ENCODE measurements at regions not wholly inside any gene's neighbourhood (a gene's known extent, or its start where the extent isn't known, plus 50 kb on each side); places are given as distances from the start of the nearest gene placed in this dataset.

DNA sequence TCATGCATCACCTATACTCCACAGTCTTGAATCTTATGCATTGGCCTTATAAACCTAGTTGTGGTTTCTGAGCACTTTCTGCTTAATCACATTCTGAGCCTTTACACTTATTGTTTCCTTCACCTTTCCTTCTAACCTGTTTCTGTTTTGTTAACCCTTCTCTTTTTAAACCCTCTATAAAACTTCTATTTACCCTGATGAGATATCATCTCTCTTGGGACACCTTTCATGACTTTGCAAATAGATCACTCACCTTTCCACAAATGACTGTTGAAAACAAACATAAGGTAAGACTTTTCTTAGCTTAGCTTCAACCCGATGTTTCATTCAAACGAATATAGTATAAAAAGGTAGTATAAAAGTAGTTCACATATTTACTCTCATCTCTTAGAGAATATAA is 483.6 kb downstream of the FAM181B start:
- Histone ChIP-seq H3K36me3 (ENCODE audit: control insufficient read depth, low read depth, low read length) (no peaks in the 10 kb centered on the region), H3K27ac (ENCODE audit: low read length) (no peak overlapping the region), H3K4me3 (ENCODE audit: low read length) (no peak overlapping the region), H3K9ac (ENCODE audit: low read length) (no peak overlapping the region), H3K4me1 (ENCODE audit: control insufficient read depth, low read depth, low read length) (no peaks in the 10 kb centered on the region), H3K27me3 (ENCODE audit: control insufficient read depth, insufficient read depth, low read length) (no peaks in the 10 kb centered on the region), H3K9me3 (ENCODE audit: control insufficient read depth, low read depth, low read length) (no peaks in the 10 kb centered on the region)

DNA sequence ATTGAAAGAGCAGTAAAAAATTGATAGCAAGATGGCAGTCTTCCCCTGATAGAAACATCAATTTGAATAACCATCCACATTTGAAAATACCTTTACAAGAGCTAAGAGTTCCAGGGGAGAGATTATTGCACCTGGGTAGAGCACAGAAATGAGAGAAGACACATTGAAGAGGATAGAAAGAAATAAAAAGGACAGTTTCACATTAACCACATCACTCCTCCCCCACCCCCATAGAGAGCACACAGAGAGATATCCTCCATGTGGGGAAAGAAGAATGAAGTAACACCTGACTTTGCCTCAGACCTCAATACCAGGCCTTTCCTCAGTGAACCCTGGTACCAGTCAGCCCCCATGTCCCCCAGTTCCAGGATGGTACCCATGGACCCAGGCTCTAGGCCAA is 486.7 kb downstream of the FAM181B start:
- H3K27ac ChIP-seq (ENCODE audit: low read length), result no peak overlapping the region
- no peaks in the 10 kb centered on the region for H3K4me1 ChIP-seq (ENCODE audit: control insufficient read depth, low read depth, low read length)
- H3K27me3 ChIP-seq (ENCODE audit: control insufficient read depth, insufficient read depth, low read length), result no peaks in the 10 kb centered on the region
- no peak overlapping the region for H3K4me3 ChIP-seq (ENCODE audit: low read length)
- H3K9ac ChIP-seq (ENCODE audit: low read length), result no peak overlapping the region
- H3K9me3 ChIP-seq (ENCODE audit: control insufficient read depth, low read depth, low read length), result no peaks in the 10 kb centered on the region
- no peaks in the 10 kb centered on the region for H3K36me3 ChIP-seq (ENCODE audit: control insufficient read depth, low read depth, low read length)

DNA sequence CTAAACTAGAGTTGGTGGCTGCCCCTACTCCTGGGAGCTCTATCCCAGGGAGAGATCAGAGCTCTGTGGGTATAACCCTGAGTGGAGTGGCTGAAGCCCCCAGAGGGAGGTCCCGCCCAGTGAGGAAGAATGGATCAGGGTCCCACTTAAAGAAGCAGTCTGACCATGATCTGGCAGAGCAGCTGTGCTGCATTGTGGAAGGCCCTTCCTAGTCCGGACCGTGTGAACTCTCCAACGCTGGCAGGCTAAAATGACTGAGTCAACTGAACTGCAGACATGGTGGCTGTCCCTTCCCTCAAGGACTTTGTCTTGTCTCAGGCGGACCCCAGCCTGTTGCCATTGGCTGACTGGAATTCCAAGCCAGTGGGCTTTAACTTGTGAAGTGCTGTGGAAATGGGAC is 494.2 kb downstream of the FAM181B start:
- Histone ChIP-seq H3K4me3 (ENCODE audit: low read length) (no peak overlapping the region), H3K27me3 (ENCODE audit: control insufficient read depth, insufficient read depth, low read length) (no peaks in the 10 kb centered on the region)

DNA sequence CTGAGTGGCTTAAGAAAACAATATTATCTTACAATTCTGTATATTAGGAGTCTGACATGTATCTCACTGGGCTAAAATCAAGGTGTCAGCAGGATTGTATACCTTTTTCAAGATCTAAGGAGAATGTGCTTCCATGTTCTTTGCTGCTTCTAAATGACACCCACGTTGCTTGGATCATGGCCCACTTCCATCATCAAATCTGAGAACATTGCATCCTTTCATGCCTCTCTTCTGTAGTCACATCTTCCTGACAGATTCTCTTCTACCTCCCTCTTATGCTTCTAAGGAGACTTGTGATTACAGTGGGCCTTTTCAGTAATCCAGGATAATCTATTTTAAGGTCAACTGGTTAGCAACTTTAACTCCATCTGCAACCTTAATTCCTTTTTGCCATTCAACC is 499.4 kb downstream of the FAM181B start:
- no peaks in the 10 kb centered on the region for H3K27me3 ChIP-seq (ENCODE audit: control insufficient read depth, insufficient read depth, low read length)
- H3K36me3 ChIP-seq (ENCODE audit: control insufficient read depth, low read depth, low read length), result no peaks in the 10 kb centered on the region
- no peak overlapping the region for H3K9ac ChIP-seq (ENCODE audit: low read length)
- no peaks in the 10 kb centered on the region for H3K4me1 ChIP-seq (ENCODE audit: control insufficient read depth, low read depth, low read length)
- H3K4me3 ChIP-seq (ENCODE audit: low read length), result no peak overlapping the region
- no peaks in the 10 kb centered on the region for H3K9me3 ChIP-seq (ENCODE audit: control insufficient read depth, low read depth, low read length)
- H3K27ac ChIP-seq (ENCODE audit: low read length), result no peak overlapping the region

More for the DNA sequence above, 494.2 kb downstream of the FAM181B start:
- Histone ChIP-seq H3K27ac (ENCODE audit: low read length) (no peak overlapping the region), H3K9ac (ENCODE audit: low read length) (no peak overlapping the region), H3K9me3 (ENCODE audit: control insufficient read depth, low read depth, low read length) (no peaks in the 10 kb centered on the region), H3K36me3 (ENCODE audit: control insufficient read depth, low read depth, low read length) (no peaks in the 10 kb centered on the region), H3K4me1 (ENCODE audit: control insufficient read depth, low read depth, low read length) (no peaks in the 10 kb centered on the region)

DNA sequence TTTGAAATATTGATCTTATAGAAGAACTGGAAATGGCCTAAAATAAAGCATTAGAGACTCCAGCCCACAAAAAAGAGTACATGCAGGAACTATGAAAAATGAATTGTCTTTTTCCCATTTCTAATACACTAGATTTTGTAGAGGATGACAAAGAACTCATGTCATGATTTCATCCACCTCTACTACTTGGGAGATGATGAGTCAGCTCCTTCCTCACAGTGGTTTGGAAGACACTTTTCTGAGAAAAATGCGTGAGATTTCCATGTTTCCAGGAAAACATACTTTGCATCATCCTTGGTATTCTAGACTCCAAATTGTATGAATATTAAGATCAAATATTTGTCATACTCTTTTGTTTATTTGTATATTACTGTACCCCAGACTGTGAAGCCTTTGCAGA is 500.5 kb downstream of the FAM181B start:
- Histone ChIP-seq H3K36me3 (ENCODE audit: control insufficient read depth, low read depth, low read length) (no peaks in the 10 kb centered on the region), H3K4me1 (ENCODE audit: control insufficient read depth, low read depth, low read length) (no peaks in the 10 kb centered on the region), H3K4me3 (ENCODE audit: low read length) (no peak overlapping the region), H3K9me3 (ENCODE audit: control insufficient read depth, low read depth, low read length) (no peaks in the 10 kb centered on the region), H3K9ac (ENCODE audit: low read length) (no peak overlapping the region), H3K27me3 (ENCODE audit: control insufficient read depth, insufficient read depth, low read length) (no peaks in the 10 kb centered on the region), H3K27ac (ENCODE audit: low read length) (no peak overlapping the region)

DNA sequence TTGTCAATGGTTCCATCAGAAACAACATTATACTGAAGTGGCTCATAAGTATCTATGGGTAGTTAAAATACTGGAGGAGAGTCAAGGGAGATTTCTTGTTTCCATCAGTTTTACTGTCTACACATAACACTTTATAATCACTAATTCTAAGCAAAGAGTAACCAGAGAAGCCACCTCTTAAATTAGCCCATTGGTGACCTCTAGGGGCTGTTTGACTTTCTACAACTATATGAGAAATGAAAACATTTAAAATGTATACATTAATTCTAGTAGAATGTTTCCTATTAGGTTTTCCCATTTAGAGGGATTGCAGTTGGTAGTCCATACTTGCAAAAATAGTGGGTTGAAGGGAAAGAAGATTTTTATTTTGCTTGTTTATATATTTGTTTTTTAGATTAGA is 504.3 kb downstream of the FAM181B start:
- Histone ChIP-seq H3K9me3 (ENCODE audit: control insufficient read depth, low read depth, low read length) (no peaks in the 10 kb centered on the region), H3K27me3 (ENCODE audit: control insufficient read depth, insufficient read depth, low read length) (no peaks in the 10 kb centered on the region), H3K4me1 (ENCODE audit: control insufficient read depth, low read depth, low read length) (no peaks in the 10 kb centered on the region), H3K9ac (ENCODE audit: low read length) (no peak overlapping the region), H3K4me3 (ENCODE audit: low read length) (no peak overlapping the region), H3K27ac (ENCODE audit: low read length) (no peak overlapping the region), H3K36me3 (ENCODE audit: control insufficient read depth, low read depth, low read length) (no peaks in the 10 kb centered on the region)

DNA sequence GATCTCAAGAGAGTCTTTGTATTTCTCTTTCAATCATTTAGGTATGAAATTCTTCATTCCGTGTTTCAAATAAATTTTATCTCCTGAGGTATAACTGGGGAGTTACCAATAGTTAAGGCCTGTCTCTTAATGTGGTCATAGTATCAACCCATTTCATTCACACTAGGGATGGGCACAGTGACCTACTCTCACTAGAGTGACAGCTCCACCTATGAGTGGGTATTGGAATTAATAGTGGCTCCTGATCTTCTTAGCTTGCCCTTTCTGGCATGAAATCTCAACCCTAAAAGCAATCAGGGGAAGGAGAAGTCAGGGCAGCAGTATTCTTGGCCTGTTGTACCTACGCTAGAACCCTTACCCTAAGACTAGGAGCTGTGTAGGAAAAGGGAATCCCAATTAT is 507.7 kb downstream of the FAM181B start:
- no peak overlapping the region for H3K9ac ChIP-seq (ENCODE audit: low read length)
- no peaks in the 10 kb centered on the region for H3K9me3 ChIP-seq (ENCODE audit: control insufficient read depth, low read depth, low read length)
- H3K27me3 ChIP-seq (ENCODE audit: control insufficient read depth, insufficient read depth, low read length), result no peaks in the 10 kb centered on the region
- no peak overlapping the region for H3K4me3 ChIP-seq (ENCODE audit: low read length)
- H3K36me3 ChIP-seq (ENCODE audit: control insufficient read depth, low read depth, low read length), result no peaks in the 10 kb centered on the region
- H3K27ac ChIP-seq (ENCODE audit: low read length), result no peak overlapping the region
- H3K4me1 ChIP-seq (ENCODE audit: control insufficient read depth, low read depth, low read length), result no peaks in the 10 kb centered on the region

DNA sequence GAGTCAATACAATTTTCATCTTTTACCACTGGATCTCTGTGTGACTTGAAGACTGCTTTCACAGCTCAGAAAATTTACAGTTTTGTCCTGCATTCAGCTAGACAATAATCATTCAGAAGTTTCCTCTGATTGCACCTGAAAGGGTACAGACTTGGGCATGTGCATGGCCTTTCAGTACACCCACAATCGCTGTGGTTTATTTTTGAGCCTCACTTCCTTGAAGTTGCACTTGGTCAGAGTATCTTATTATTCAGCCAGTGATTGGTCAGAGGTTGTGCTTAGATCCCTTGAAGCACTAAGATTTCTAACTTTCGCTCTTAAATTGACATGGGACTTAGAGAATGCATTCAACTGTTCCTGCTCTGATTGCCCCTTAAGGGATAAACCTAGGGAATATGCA is 508.2 kb downstream of the FAM181B start:
- Histone ChIP-seq H3K9me3 (ENCODE audit: control insufficient read depth, low read depth, low read length) (no peaks in the 10 kb centered on the region), H3K9ac (ENCODE audit: low read length) (no peak overlapping the region), H3K27ac (ENCODE audit: low read length) (no peak overlapping the region), H3K4me1 (ENCODE audit: control insufficient read depth, low read depth, low read length) (no peaks in the 10 kb centered on the region), H3K27me3 (ENCODE audit: control insufficient read depth, insufficient read depth, low read length) (no peaks in the 10 kb centered on the region), H3K36me3 (ENCODE audit: control insufficient read depth, low read depth, low read length) (no peaks in the 10 kb centered on the region), H3K4me3 (ENCODE audit: low read length) (no peak overlapping the region)

DNA sequence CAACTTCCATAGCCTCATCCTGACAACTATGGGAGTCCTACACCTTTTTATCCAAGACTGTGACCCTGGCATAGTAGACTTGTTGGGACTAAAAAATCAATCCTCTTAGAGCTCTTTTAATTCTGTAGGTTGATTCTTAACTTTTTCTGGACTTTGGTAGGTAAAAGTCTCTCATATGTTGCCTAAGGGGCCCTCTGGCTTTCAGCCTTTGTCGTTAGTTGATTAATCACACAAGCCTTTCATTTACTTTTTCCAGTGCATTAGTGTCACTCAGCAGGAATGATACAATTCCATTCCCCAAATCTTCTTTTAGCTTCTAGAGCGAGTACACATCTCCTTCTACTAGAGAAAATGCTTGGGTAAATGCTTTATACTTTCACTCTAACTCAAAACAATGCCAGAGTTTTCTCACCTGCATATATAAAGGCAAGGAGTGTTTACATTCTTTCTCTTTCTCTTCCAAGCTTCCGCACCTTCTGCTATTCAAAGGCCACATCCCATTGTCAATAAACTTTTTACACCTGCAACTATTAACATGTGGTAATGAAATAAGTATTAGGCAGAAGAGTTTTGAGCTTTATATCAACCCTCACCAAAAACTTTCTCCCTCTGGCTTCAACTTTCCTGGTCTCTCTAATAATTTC is 516.6 kb downstream of the FAM181B start:
- Histone ChIP-seq H3K27ac (ENCODE audit: low read length) (no peak overlapping the region), H3K4me3 (ENCODE audit: low read length) (peak overlapping the region; percentile 10), H3K9ac (ENCODE audit: low read length) (no peak overlapping the region), H3K27me3 (ENCODE audit: control insufficient read depth, insufficient read depth, low read length) (no peaks in the 10 kb centered on the region), H3K36me3 (ENCODE audit: control insufficient read depth, low read depth, low read length) (no peaks in the 10 kb centered on the region), H3K9me3 (ENCODE audit: control insufficient read depth, low read depth, low read length) (no peaks in the 10 kb centered on the region), H3K4me1 (ENCODE audit: control insufficient read depth, low read depth, low read length) (peaks cover 8% of the 10 kb centered on the region)

DNA sequence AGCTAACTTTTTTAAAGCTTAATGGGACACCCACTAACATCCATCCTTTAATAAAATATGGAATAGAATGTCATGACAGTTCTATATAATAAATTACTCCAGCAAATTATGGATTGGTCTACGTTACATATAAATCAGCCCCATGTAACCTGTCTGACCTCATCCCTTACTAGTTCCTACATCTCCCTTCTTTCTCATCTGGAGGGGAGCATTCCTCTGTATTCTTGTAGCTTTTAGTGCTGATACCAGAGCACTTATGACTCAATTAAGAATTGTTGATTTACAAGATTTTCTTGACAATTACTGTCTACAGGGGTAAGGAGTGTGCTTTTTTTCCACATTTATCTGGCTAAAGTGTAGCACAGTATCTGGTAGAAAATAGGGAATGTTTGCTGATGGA is 523.7 kb downstream of the FAM181B start:
- no peak overlapping the region for H3K9ac ChIP-seq (ENCODE audit: low read length)
- H3K27ac ChIP-seq (ENCODE audit: low read length), result no peak overlapping the region
- H3K4me1 ChIP-seq (ENCODE audit: control insufficient read depth, low read depth, low read length), result no peaks in the 10 kb centered on the region
- H3K27me3 ChIP-seq (ENCODE audit: control insufficient read depth, insufficient read depth, low read length), result no peaks in the 10 kb centered on the region
- H3K36me3 ChIP-seq (ENCODE audit: control insufficient read depth, low read depth, low read length), result no peaks in the 10 kb centered on the region
- no peak overlapping the region for H3K4me3 ChIP-seq (ENCODE audit: low read length)
- H3K9me3 ChIP-seq (ENCODE audit: control insufficient read depth, low read depth, low read length), result no peaks in the 10 kb centered on the region

DNA sequence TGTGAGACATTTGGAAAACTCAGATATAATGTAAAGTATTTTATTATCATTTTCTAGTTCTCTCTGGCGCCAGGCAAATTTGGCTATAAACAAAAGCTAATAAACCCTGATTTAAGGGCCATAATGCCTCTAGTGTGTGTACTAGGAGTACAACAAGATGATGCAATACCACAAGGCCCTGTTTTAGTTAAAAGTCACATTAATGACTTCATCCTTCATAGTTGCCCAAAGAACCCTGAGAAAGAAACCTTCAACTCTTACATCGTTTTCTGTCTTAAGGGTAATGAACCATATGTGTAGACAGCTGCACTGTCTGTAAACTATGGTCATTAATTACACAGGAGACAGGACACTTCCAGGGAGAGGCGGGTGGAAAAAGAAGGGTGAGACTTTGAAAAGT is 538.4 kb downstream of the FAM181B start:
- Histone ChIP-seq H3K4me1 (ENCODE audit: control insufficient read depth, low read depth, low read length) (no peaks in the 10 kb centered on the region), H3K9ac (ENCODE audit: low read length) (no peak overlapping the region), H3K9me3 (ENCODE audit: control insufficient read depth, low read depth, low read length) (no peaks in the 10 kb centered on the region), H3K4me3 (ENCODE audit: low read length) (no peak overlapping the region), H3K27me3 (ENCODE audit: control insufficient read depth, insufficient read depth, low read length) (no peaks in the 10 kb centered on the region), H3K36me3 (ENCODE audit: control insufficient read depth, low read depth, low read length) (no peaks in the 10 kb centered on the region), H3K27ac (ENCODE audit: low read length) (no peak overlapping the region)

DNA sequence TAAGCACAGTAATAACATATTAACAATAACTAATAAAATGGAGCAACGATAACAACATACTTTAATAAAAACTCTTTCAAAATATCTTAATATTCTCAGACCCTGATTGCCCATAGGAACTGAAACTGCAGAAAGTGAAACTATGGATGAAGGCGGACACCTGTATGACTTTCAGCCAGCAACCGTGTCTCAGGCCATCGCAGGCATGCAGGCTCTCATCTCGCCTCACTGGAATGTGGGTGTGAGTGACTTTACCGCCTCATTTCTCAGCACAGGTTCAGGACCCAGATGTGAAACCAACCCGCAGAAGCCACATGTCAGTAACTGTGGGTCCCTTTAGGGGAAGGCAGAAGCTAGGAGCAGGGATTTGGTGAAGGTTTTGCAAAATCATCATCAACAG is 539.1 kb downstream of the FAM181B start:
- H3K4me3 ChIP-seq (ENCODE audit: low read length), result no peak overlapping the region
- no peak overlapping the region for H3K9ac ChIP-seq (ENCODE audit: low read length)
- no peaks in the 10 kb centered on the region for H3K4me1 ChIP-seq (ENCODE audit: control insufficient read depth, low read depth, low read length)
- H3K36me3 ChIP-seq (ENCODE audit: control insufficient read depth, low read depth, low read length), result no peaks in the 10 kb centered on the region
- no peaks in the 10 kb centered on the region for H3K27me3 ChIP-seq (ENCODE audit: control insufficient read depth, insufficient read depth, low read length)
- no peak overlapping the region for H3K27ac ChIP-seq (ENCODE audit: low read length)
- H3K9me3 ChIP-seq (ENCODE audit: control insufficient read depth, low read depth, low read length), result no peaks in the 10 kb centered on the region
